ENCODE measurements at regions not wholly inside any gene's neighbourhood (a gene's known extent, or its start where the extent isn't known, plus 50 kb on each side); places are given as distances from the start of the nearest gene placed in this dataset.

DNA sequence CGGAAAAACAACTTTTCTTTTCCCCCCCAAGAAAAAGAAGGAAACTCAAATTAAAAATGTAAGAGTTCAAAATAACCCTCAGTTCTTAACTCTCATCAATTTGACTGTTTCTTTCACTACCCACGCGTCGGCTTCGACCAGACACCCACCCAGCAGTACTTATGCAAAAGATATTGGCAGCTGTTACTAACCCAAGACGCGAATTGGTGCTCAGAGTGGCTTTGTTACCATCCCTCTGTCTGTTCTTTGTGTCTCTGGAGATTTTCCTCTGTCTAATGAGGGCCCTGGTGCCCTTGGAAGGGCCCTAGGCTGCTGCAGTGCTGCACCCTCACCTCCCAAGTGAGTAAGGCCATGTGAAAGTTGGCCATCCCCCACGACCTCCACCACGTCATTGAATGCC lies 180.5 kb upstream of the NECTIN1 start:
- TF ChIP-seq, protein P1, sequence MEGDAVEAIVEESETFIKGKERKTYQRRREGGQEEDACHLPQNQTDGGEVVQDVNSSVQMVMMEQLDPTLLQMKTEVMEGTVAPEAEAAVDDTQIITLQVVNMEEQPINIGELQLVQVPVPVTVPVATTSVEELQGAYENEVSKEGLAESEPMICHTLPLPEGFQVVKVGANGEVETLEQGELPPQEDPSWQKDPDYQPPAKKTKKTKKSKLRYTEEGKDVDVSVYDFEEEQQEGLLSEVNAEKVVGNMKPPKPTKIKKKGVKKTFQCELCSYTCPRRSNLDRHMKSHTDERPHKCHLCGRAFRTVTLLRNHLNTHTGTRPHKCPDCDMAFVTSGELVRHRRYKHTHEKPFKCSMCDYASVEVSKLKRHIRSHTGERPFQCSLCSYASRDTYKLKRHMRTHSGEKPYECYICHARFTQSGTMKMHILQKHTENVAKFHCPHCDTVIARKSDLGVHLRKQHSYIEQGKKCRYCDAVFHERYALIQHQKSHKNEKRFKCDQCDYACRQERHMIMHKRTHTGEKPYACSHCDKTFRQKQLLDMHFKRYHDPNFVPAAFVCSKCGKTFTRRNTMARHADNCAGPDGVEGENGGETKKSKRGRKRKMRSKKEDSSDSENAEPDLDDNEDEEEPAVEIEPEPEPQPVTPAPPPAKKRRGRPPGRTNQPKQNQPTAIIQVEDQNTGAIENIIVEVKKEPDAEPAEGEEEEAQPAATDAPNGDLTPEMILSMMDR (IDR thresholded peaks at IDR 0.05) = no peak
- no peak for TF ChIP-seq POLR2A (IDR thresholded peaks at IDR 0.05; ENCODE audit: low read depth)
